ENCODE measurements at regions not wholly inside any gene's neighbourhood (a gene's known extent, or its start where the extent isn't known, plus 50 kb on each side); places are given as distances from the start of the nearest gene placed in this dataset.

GRCh38 chrX:13499736-13500135 is 69.7 kb upstream of the EGFL6 start (continued):
- TF ChIP-seq SUZ12 (IDR thresholded peaks at IDR 0.05; ENCODE audit: low read length): no peak

DNA sequence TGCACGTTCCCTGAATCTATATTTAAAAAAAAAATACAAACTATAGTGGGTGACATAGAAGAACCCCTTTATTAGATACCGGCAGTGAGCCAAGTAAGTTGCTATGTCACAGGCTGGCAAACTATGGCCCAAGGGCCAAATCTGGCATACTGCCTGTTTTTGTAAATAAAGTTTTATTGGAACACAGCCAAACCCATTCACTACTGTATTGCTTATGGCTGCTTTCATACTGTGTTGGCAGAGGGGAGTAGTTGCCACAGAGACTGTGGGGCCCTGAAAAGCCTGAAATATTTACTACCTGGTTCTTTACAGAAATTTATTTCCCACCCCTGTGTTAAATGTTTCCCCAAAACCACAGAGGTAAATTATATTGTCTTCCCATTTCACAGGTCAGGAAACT is 71.2 kb upstream of the EGFL6 start:
- POLR2A ChIA-PET (ENCODE audit: partially characterized antibody): no interaction called here
- H3K9ac ChIP-seq (replicated peaks in 1 of 4; ENCODE audit: extremely low read depth in 1 of 4, low read depth in 3 of 4, low read length in 3 of 4): no peak overlapping the region
- H2AK5ac ChIP-seq (ENCODE audit: low read depth, low read length): no peak overlapping the region
- no peak overlapping the region for H2BK15ac ChIP-seq (ENCODE audit: low read length)
- FAIRE-seq (no peak), DNase-seq (ENCODE audit: low read depth in 1 of 2, low spot score in 2 of 2) (no peak)
- no peak overlapping the region for H3K4ac ChIP-seq (replicated peaks; ENCODE audit: insufficient read length, low read depth, low read length)
- no peak overlapping the region for H3K56ac ChIP-seq (replicated peaks; ENCODE audit: insufficient read length, low read depth, low read length)
- H4K91ac ChIP-seq (replicated peaks; ENCODE audit: insufficient read length, low read length): no peak overlapping the region
- H2BK120ac ChIP-seq (replicated peaks; ENCODE audit: low read depth, low read length): no peak overlapping the region
- H3K27me3 ChIP-seq (replicated peaks in 1 of 4; ENCODE audit: control insufficient read depth in 3 of 4, extremely low read depth in 1 of 4, insufficient read depth in 3 of 4, low read length in 3 of 4): no peaks in the 10 kb centered on the region
- no peak overlapping the region for H2BK12ac ChIP-seq (ENCODE audit: low read depth, low read length)
- no peak overlapping the region for H3K18ac ChIP-seq (ENCODE audit: extremely low read depth, low read length)
- H3K9me3 ChIP-seq (ENCODE audit: insufficient read depth in 2 of 2, low read depth in 1 of 2, low read length in 1 of 2): no peaks in the 10 kb centered on the region
- H3K27ac ChIP-seq (ENCODE audit: low read depth, low read length): no peak overlapping the region
- no peak overlapping the region for H3K4me2 ChIP-seq (ENCODE audit: insufficient read depth in 1 of 2, low read depth in 2 of 2, low read length in 2 of 2)
- 92% methylated on average over 2 of the region's 2 CpGs; no CpG with 5 or more reads in 1 of the 2 experiments for WGBS, 2 experiments (ENCODE audit: extremely low coverage in 1 of 2, insufficient coverage in 1 of 2, insufficient read length in 1 of 2, insufficient replicate concordance in 2 of 2, low coverage in 1 of 2, low lambda C conversion rate in 2 of 2, missing lambda C conversion rate in 1 of 2)
- no peak overlapping the region for H2BK20ac ChIP-seq (ENCODE audit: low read length)
- no peak overlapping the region for H4K5ac ChIP-seq (ENCODE audit: insufficient read length, low read depth, low read length)
- H3K14ac ChIP-seq (ENCODE audit: insufficient read length): no peak overlapping the region
- no peak overlapping the region for H2BK5ac ChIP-seq (ENCODE audit: low read depth, low read length)
- H2AFZ ChIP-seq (ENCODE audit: low read length): no peak overlapping the region
- no peaks in the 10 kb centered on the region for H3K36me3 ChIP-seq (ENCODE audit: control insufficient read depth in 2 of 4, insufficient read depth in 4 of 4, low read length in 3 of 4)
- no peak overlapping the region for H3K4me3 ChIP-seq (ENCODE audit: extremely low read depth in 1 of 4, insufficient read depth in 2 of 4, low read depth in 3 of 4, low read length in 4 of 4)
- CTCF ChIA-PET (ENCODE audit: partially characterized antibody): no interaction called here
- no peaks in the 10 kb centered on the region for H3K79me1 ChIP-seq (ENCODE audit: low read depth, low read length)
- no peak overlapping the region for H3K23ac ChIP-seq (ENCODE audit: insufficient read length)
- H3K79me2 ChIP-seq (ENCODE audit: control insufficient read depth in 1 of 2, insufficient read depth in 2 of 2, low read length in 2 of 2): no peaks in the 10 kb centered on the region
- no peaks in the 10 kb centered on the region for H3K23me2 ChIP-seq (ENCODE audit: low read depth, low read length)
- H3K4me1 ChIP-seq (replicated peaks in 1 of 4; ENCODE audit: control insufficient read depth in 3 of 4, insufficient read depth in 4 of 4, low read length in 3 of 4): no peaks in the 10 kb centered on the region
- no peaks in the 10 kb centered on the region for H4K20me1 ChIP-seq (replicated peaks in 1 of 2; ENCODE audit: control insufficient read depth in 1 of 2, insufficient read depth in 2 of 2, low read length in 2 of 2)
- no peak overlapping the region for H4K8ac ChIP-seq (ENCODE audit: extremely low read depth, insufficient read depth, low read length)
- TF ChIP-seq RFX5 (IDR thresholded peaks at IDR 0.05; ENCODE audit: borderline replicate concordance, low read depth, low read length) (no peak), SRF (IDR thresholded peaks at IDR 0.05; ENCODE audit: low read depth, low read length) (no peak)

Measured in H1 (cell line).